HCT116 (cell line): ENCODE measurements at regions not wholly inside any gene's neighbourhood (a gene's known extent, or its start where the extent isn't known, plus 50 kb on each side); places are given as distances from the start of the nearest gene placed in this dataset.

Experiments
- ATAC-seq: fragments of 200-7000 bp; cut with Tn5 transposase; 2 replicates; pipeline ENCODE4 v1.9.1; 2020; ENCODE audit warnings: mild to moderate bottlenecking, moderate library complexity
- BruUV-seq: library from RNA; stranded (reverse); fragments of 400-500 nt; replicated peaks from 2 replicates; lab custom pipeline; 2021; lab: Mats Ljungman, UMichigan
- CTCF ChIA-PET: fragments of 300-600 bp; sonication (Branson Sonifier 250); formaldehyde crosslinking; loops from one replicate; lab custom pipeline; 2021; ENCODE audit warnings: antibody characterized with exemption; lab: Charles Lee
- POLR2A ChIA-PET: fragments of 300-600, 350-600 bp; sonication (Branson Sonifier 250); formaldehyde crosslinking; loops from one replicate; lab custom pipeline; 2021; ENCODE audit warnings: antibody characterized with exemption; lab: Charles Lee
- RAD21 ChIA-PET, 2 experiments: fragments of 300-600 bp; sonication (Branson Sonifier 250); formaldehyde crosslinking; loops; one replicate each; lab custom pipeline; 2023; ENCODE audit warnings: low total read pairs in 2 of 2; ENCODE audit not compliant: uncharacterized antibody in 2 of 2, unreplicated experiment in 2 of 2, low non-redundant PET in 1 of 2; lab: Charles Lee
- DNase-seq: peaks from one replicate; pipeline ENCODE4 v3.0.0-alpha.2; 2010; ENCODE audit warnings: low read depth, low spot score
- H2AFZ ChIP-seq: fragments of 200-600 bp; shearing (Covaris generic), sonication (generic); 2 replicates; pipeline ENCODE4 v1.6.1; 2017; ENCODE audit warnings: low read depth, mixed run types, mixed read lengths, antibody characterized with exemption, low read length; ENCODE audit not compliant: poor library complexity, severe bottlenecking
- H3K27ac ChIP-seq: 2 replicates; pipeline ENCODE4 v1.5.1; 2012; ENCODE audit warnings: low read depth, low read length
- H3K27me3 ChIP-seq: fragments of 200-600 bp; sonication (generic); 2 replicates; pipeline ENCODE4 v1.6.1; 2016; ENCODE audit warnings: mixed run types, low read length, mixed read lengths; ENCODE audit not compliant: insufficient read depth
- H3K36me3 ChIP-seq, 2 experiments: fragments of 200-500 bp in 1 of 2; fragments of 200-600 bp in 1 of 2; sonication (Bioruptor generic) in 1 of 2; sonication (generic) in 1 of 2; 2 replicates each; pipeline versions ENCODE4 v1.5.1 to v1.6.1; 2014 to 2016; ENCODE audit warnings: low read length in 2 of 2, inconsistent platforms in 1 of 2, mixed read lengths in 1 of 2, mixed run types in 1 of 2; ENCODE audit not compliant: insufficient read depth in 2 of 2, control insufficient read depth in 1 of 2
- H3K4me1 ChIP-seq, 2 experiments: fragments of 200-600 bp in 1 of 2; sonication (generic) in 1 of 2; 2 replicates each; pipeline versions ENCODE4 v1.5.1 to v1.6.1; 2012 to 2017; ENCODE audit warnings: low read length in 2 of 2, inconsistent platforms in 1 of 2, mild to moderate bottlenecking in 1 of 2, mixed read lengths in 1 of 2, mixed run types in 1 of 2, moderate library complexity in 1 of 2; ENCODE audit not compliant: insufficient read depth in 2 of 2, control insufficient read depth in 1 of 2
- H3K4me2 ChIP-seq: fragments of 200-600 bp; sonication (generic); 2 replicates; pipeline ENCODE4 v1.6.1; 2017; ENCODE audit warnings: mixed run types, low read length, mixed read lengths
- H3K4me3 ChIP-seq, 2 experiments: fragments of 200-600 bp in 1 of 2; sonication (generic) in 1 of 2; replicated peaks in 1 of 2; 2 replicates each; pipeline ENCODE4 v1.5.1; 2011 to 2016; ENCODE audit warnings: low read length in 2 of 2, control low read depth in 1 of 2, low read depth in 1 of 2, mild to moderate bottlenecking in 1 of 2, mixed read lengths in 1 of 2, mixed run types in 1 of 2
- H3K79me2 ChIP-seq: fragments of 200-600 bp; sonication (generic); 2 replicates; pipeline ENCODE4 v1.6.1; 2017; ENCODE audit warnings: mild to moderate bottlenecking, mixed run types, low read length, moderate library complexity, mixed read lengths; ENCODE audit not compliant: insufficient read depth
- H3K9ac ChIP-seq: fragments of 200-600 bp; sonication (generic); 2 replicates; pipeline ENCODE4 v1.6.1; 2016; ENCODE audit warnings: low read length, mixed read lengths
- H3K9me2 ChIP-seq: fragments of 200-600 bp; sonication (generic), shearing (Covaris generic); 2 replicates; pipeline ENCODE4 v1.6.1; 2017; ENCODE audit warnings: mixed run types, mild to moderate bottlenecking, moderate library complexity; ENCODE audit not compliant: insufficient read depth
- H3K9me3 ChIP-seq, 2 experiments: fragments of 200-500 bp in 1 of 2; fragments of 200-600 bp in 1 of 2; sonication (Bioruptor generic) in 1 of 2; sonication (generic) in 1 of 2; 2 replicates each; pipeline ENCODE4 v1.6.1; 2014 to 2017; ENCODE audit warnings: low read length in 2 of 2, mixed read lengths in 2 of 2, inconsistent platforms in 1 of 2, low read depth in 1 of 2, mild to moderate bottlenecking in 1 of 2, mixed run types in 1 of 2, moderate library complexity in 1 of 2; ENCODE audit not compliant: control insufficient read depth in 1 of 2, insufficient read depth in 1 of 2
- H4K20me1 ChIP-seq: fragments of 200-600 bp; sonication (generic), shearing (Covaris generic); 2 replicates; pipeline ENCODE4 v1.6.1; 2017; ENCODE audit warnings: mixed run types, mild to moderate bottlenecking, moderate library complexity; ENCODE audit not compliant: insufficient read depth
- CBX3 ChIP-seq: IDR thresholded peaks from 2 replicates; pipeline ENCODE4 v1.6.1; 2012; ENCODE audit warnings: low read depth
- CEBPB ChIP-seq: IDR thresholded peaks from 2 replicates; pipeline ENCODE4 v1.6.1; 2012; ENCODE audit warnings: low read depth
- EGR1 ChIP-seq: IDR thresholded peaks from 2 replicates; pipeline ENCODE4 v1.6.1; 2012; ENCODE audit warnings: low read depth
- EZH2phosphoT487 ChIP-seq: fragments of 200-600 bp; IDR thresholded peaks from 2 replicates; pipeline ENCODE4 v1.6.1; 2018; ENCODE audit warnings: antibody characterized with exemption, borderline replicate concordance
- JUND ChIP-seq: IDR thresholded peaks from 2 replicates; pipeline ENCODE4 v1.6.1; 2012
- POLR2A ChIP-seq: IDR thresholded peaks from 2 replicates; pipeline ENCODE4 v1.7.0; 2011; ENCODE audit warnings: borderline replicate concordance; ENCODE audit not compliant: insufficient read depth, insufficient read length; ENCODE audit errors: extremely low read depth
- POLR2AphosphoS5 ChIP-seq: IDR thresholded peaks from 2 replicates; pipeline ENCODE4 v1.6.1; 2011; ENCODE audit warnings: mild to moderate bottlenecking, low read depth, low read length, moderate library complexity
- RAD21 ChIP-seq: IDR thresholded peaks from 2 replicates; pipeline ENCODE4 v1.6.1; 2012; ENCODE audit warnings: low read depth, mild to moderate bottlenecking
- SIN3A ChIP-seq: IDR thresholded peaks from 2 replicates; pipeline ENCODE4 v1.6.1; 2012; ENCODE audit warnings: low read depth
- SP1 ChIP-seq: IDR thresholded peaks from 2 replicates; pipeline ENCODE4 v1.6.1; 2012; ENCODE audit warnings: low read depth
- TCF7L2 ChIP-seq: IDR thresholded peaks from 2 replicates; pipeline ENCODE4 v1.7.0; 2011; ENCODE audit warnings: borderline replicate concordance, inconsistent platforms; ENCODE audit not compliant: insufficient read depth, insufficient read length; ENCODE audit errors: extremely low read depth
- YY1 ChIP-seq: IDR thresholded peaks from 2 replicates; pipeline ENCODE4 v1.6.1; 2011; ENCODE audit warnings: low read length, low read depth, moderate library complexity, mild to moderate bottlenecking; ENCODE audit not compliant: insufficient replicate concordance; ENCODE audit errors: extremely low read depth
- ZNF274 ChIP-seq: fragments of 200-500 bp; sonication (Bioruptor generic); IDR thresholded peaks from 2 replicates; pipeline ENCODE4 v1.6.1; 2014; ENCODE audit warnings: mild to moderate bottlenecking, low read depth, low read length, inconsistent platforms
- intact Hi-C: fragments of 100-400 bp; cut with micrococcal nuclease; formaldehyde crosslinking; loops from 2 replicates; pipeline ENCODE4 v1.10.0; 2022
- TF ChIP-seq, protein P1 (sequence below), 3 experiments: fragments of 200-600 bp in 1 of 3; sonication (generic) in 1 of 3; IDR thresholded peaks in 2 of 3; conservative IDR thresholded peaks in 1 of 3; 2 replicates each; pipeline ENCODE4 v1.5.1; 2012 to 2017; ENCODE audit warnings: low read depth in 2 of 3, low read length in 2 of 3, antibody characterized with exemption in 1 of 3, borderline replicate concordance in 1 of 3, control low read depth in 1 of 3, mild to moderate bottlenecking in 1 of 3, mixed read lengths in 1 of 3, mixed run types in 1 of 3, moderate library complexity in 1 of 3; ENCODE audit not compliant: insufficient read depth in 1 of 3
- TF ChIP-seq, protein P2 (sequence below): IDR thresholded peaks from 2 replicates; pipeline ENCODE4 v1.6.1; 2011; ENCODE audit warnings: mild to moderate bottlenecking, low read length, moderate library complexity; ENCODE audit not compliant: insufficient replicate concordance; ENCODE audit errors: extremely low read depth

DNA sequence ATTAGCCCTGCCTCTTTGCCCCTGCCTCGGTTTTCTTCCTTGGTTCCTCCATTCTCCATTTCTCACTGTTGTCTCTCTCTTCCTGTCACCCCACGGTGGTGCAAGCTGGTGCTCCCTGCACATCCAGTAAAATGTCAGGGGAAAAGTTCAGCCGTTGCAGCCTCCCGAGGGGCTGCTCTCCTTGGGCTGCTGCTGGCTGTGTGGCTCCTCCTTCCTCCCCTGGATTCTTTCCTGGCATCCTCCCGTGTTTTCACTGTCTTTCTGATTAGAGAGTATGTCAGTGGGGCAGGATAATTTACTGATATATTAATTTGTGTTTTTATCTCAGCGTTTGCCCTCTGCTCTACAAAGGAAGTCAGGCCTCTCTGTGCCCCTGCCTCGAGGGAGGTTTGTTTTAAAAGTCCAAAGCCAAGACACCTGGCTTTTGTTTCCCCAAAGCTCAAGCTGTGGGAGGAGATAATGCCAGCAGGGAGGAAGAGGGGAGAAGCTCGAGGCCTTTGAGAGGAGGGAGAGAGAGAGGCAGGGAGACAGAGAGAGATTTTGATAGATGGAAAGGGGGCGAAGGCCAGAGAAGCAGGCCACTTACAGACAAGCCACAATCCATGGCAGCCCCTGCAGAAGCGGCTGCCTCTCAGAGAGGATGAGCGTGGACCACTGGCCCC, 150.3 kb upstream of the NR2F2 start:
- TF ChIP-seq POLR2A: no peak
- TF ChIP-seq, protein P1, sequence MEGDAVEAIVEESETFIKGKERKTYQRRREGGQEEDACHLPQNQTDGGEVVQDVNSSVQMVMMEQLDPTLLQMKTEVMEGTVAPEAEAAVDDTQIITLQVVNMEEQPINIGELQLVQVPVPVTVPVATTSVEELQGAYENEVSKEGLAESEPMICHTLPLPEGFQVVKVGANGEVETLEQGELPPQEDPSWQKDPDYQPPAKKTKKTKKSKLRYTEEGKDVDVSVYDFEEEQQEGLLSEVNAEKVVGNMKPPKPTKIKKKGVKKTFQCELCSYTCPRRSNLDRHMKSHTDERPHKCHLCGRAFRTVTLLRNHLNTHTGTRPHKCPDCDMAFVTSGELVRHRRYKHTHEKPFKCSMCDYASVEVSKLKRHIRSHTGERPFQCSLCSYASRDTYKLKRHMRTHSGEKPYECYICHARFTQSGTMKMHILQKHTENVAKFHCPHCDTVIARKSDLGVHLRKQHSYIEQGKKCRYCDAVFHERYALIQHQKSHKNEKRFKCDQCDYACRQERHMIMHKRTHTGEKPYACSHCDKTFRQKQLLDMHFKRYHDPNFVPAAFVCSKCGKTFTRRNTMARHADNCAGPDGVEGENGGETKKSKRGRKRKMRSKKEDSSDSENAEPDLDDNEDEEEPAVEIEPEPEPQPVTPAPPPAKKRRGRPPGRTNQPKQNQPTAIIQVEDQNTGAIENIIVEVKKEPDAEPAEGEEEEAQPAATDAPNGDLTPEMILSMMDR (IDR thresholded peaks at IDR 0.05 in 2 of 3, conservative IDR thresholded peaks at IDR 0.05 in 1 of 3; ENCODE audit: borderline replicate concordance in 1 of 3, insufficient read depth in 1 of 3, low read depth in 2 of 3, low read length in 2 of 3): no peak
- no peak for TF ChIP-seq ZNF274
- no peak for TF ChIP-seq JUND
- TF ChIP-seq, protein P2, sequence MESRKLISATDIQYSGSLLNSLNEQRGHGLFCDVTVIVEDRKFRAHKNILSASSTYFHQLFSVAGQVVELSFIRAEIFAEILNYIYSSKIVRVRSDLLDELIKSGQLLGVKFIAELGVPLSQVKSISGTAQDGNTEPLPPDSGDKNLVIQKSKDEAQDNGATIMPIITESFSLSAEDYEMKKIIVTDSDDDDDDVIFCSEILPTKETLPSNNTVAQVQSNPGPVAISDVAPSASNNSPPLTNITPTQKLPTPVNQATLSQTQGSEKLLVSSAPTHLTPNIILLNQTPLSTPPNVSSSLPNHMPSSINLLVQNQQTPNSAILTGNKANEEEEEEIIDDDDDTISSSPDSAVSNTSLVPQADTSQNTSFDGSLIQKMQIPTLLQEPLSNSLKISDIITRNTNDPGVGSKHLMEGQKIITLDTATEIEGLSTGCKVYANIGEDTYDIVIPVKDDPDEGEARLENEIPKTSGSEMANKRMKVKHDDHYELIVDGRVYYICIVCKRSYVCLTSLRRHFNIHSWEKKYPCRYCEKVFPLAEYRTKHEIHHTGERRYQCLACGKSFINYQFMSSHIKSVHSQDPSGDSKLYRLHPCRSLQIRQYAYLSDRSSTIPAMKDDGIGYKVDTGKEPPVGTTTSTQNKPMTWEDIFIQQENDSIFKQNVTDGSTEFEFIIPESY: no peak
- TF ChIP-seq YY1: no peak
- TF ChIP-seq SIN3A: no peak
- TF ChIP-seq CBX3: no peak
- TF ChIP-seq EZH2phosphoT487: no peak
- no peak for TF ChIP-seq RAD21
- no peak for TF ChIP-seq CEBPB
- TF ChIP-seq TCF7L2: no peak
- no peak for TF ChIP-seq SP1
- TF ChIP-seq EGR1: no peak
- TF ChIP-seq POLR2AphosphoS5: no peak
- no peak overlapping the region for H2AFZ ChIP-seq
- no peaks in the 10 kb centered on the region for H3K9me3 ChIP-seq
- DNase-seq (no peak), ATAC-seq (no peak)
- ChIA-PET RAD21 (no interaction called here), POLR2A (no interaction called here), CTCF (no interaction called here)
- H3K9me2 ChIP-seq: no peaks in the 10 kb centered on the region
- no TSS peak for BruUV-seq
- H3K27ac ChIP-seq: no peak overlapping the region
- no peak overlapping the region for H3K9ac ChIP-seq
- intact Hi-C loops: no loop called here
- H3K4me3 ChIP-seq: no peak overlapping the region
- no peaks in the 10 kb centered on the region for H3K36me3 ChIP-seq
- H3K79me2 ChIP-seq: no peaks in the 10 kb centered on the region
- no peak overlapping the region for H3K4me2 ChIP-seq
- H3K4me1 ChIP-seq: peaks cover 0 to 6% of the 10 kb centered on the region in 2 experiments; a peak in 1 of 4 replicates
- H4K20me1 ChIP-seq: no peaks in the 10 kb centered on the region
- H3K27me3 ChIP-seq: no peaks in the 10 kb centered on the region
